ENCODE measurements at regions not wholly inside any gene's neighbourhood (a gene's known extent, or its start where the extent isn't known, plus 50 kb on each side); places are given as distances from the start of the nearest gene placed in this dataset.

GRCh38 chr10:131750171-131750895, 150.5 kb upstream of the PPP2R2D start:
- DNase-seq (ENCODE audit: low read depth in 2 of 2) = no peak

DNA sequence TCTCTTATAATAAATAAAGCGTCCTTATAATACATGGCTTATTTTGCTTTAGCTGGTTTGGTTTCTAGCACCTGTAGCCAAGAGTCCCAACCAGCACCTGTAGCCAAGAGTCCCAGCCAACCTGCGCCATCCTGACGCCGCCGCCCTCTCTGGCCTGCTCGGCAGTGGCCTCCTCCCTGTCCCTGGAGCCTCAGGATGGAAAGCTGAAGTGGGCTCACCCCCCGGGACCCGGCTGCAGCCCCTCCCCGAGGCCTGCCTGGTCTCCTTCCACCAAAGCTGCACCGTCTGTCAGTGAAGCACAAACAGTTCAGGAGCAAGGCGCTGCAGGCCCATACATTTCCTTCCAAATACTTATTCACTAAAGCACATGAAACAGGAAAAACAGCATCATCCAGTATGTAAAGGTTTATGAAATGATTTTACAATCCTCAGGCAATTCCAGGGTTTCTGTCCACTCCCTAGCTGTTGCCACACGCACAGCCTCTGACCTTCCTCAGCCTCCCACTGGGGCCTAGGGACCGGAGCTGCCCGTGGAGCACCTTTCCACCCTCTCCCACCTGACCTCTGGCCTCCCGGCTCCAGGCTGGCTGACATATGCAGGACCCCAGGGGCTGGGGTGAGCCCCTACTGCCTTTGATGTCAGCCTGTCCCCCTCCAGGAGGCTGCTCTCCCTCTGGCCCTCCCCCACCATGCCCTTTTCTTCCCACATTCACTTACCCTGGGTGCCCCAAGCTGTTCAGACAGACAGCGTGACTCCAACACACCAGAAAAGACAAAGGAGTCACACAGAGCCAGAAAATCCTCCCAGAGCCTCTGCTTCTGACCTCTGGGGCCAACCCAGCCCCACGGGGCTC, 149.6 kb upstream of the PPP2R2D start:
- DNase-seq (ENCODE audit: low read depth in 2 of 2) = no peak

DNA sequence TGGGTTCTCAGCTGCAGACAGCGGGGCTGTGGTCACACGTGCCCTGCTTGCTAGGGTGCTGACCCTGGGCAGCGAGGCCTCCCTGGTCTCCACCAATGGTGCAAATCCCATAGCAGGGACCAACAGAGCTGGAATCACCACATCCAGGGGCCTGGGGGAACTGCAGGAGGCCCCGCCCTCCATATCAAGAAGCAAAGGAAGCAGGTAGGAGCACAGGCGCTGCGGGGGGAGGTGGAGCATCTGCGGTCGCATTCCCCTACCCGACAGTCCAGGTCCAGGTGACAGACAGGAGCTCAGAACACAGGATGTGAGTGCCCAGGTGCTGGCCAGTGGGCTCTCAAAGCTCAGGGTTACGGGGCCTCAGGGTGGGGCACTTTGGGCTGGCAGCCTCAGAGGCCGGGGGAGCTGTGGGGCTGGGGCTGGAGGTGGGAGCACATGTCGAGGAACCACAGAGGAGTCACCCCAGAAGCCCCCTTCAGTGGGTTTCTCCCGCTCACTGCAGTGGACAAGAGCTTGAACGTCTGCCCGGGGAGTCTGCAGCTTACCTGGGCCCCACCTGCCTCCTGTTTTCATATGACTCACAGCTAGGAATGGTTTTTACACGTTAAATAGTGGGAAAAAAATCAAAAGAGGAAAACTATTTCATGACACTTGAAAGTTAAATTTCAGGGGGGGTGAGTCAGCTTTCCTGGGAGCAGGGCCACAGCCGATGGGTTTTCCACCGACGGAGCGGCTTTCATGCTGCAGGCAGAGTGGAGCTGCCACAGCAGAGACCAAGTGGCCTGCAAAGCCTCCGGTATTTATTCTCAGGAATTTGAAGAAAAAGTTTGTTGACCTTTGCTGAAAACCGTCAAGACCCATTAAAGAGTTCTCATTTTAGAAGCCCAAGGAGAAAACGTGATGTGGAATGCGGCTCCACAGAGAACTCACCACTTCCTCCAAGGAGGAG, 148.7 kb upstream of the PPP2R2D start:
- DNase-seq (ENCODE audit: low read depth in 2 of 2) = no peak

GRCh38 chr10:131753336-131753735, 147.5 kb upstream of the PPP2R2D start:
- no peak for DNase-seq (ENCODE audit: low read depth in 2 of 2)

- no peak for DNase-seq (ENCODE audit: low read depth in 2 of 2)
These were observed 145.6 kb upstream of the PPP2R2D start for GRCh38 chr10:131755200-131755599.

DNA sequence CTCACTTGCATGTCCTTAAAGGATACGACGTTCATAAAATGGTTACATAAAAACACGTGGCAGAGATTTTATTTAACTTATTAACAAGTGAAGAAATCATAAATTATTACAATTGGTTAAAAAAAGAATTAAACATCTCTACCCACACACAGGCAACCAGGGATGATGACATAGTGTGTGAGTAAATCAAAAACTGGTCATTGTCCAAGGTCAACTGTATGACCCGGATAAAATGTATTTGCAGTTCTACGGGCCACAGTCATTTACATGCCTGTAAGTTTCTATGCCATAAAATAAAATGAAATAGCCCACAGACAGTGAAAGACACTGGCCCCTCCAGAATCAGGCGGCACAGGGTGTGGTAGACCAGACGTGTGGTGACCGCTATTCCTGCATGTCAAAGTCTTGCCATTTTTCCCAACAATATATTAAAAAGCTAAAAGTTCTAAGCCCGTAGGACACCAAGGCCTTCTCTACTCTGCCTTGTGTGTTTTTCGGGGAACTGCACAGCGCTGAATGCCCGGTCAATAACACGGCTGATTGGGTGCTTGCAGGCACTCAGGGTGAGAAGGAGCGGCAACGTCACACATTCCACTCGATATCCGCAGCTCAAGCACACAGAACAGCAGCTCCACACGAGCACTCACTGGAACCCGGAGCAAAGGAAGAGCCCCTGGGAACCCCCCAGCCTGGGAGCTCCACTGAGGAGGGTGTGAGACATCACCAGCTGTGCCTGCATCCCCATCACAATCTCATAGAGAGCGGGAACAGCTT, 143.3 kb upstream of the PPP2R2D start:
- no peak for DNase-seq (ENCODE audit: low read depth in 2 of 2)

GRCh38 chr10:131758062-131758938, 142.5 kb upstream of the PPP2R2D start:
- no peak for DNase-seq (ENCODE audit: low read depth in 2 of 2)

- no peak for DNase-seq (ENCODE audit: low read depth in 2 of 2)
These were observed 141.9 kb upstream of the PPP2R2D start for GRCh38 chr10:131758939-131759301.

DNA sequence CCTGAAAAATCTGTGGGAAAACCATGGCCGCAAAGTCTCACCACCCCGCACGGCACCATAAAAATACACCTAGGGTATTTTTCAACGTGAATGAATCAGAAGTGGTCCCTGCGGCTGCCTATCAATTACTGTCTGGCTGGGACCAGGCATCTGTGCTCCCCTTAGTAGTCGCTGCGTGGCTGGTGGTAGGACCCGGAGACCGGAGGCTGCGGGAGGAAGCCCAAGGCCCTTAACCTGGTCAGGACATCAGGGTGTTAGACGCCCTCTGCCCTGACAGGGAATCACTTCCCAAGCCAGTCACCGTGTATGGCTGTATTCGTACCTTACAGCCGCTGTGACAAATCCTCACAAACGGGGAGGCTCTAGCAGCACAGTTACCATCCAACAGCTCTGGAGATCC, 141.5 kb upstream of the PPP2R2D start:
- DNase-seq (ENCODE audit: low read depth in 2 of 2) = no peak

- no peak for DNase-seq (ENCODE audit: low read depth in 2 of 2)
These were observed 140.2 kb upstream of the PPP2R2D start for GRCh38 chr10:131760416-131761166.

GRCh38 chr10:131762789-131763696, 137.8 kb upstream of the PPP2R2D start:
- DNase-seq (ENCODE audit: low read depth in 2 of 2) = no peak

- no peak for DNase-seq (ENCODE audit: low read depth in 2 of 2)
These were observed 135.9 kb upstream of the PPP2R2D start for GRCh38 chr10:131764929-131765328.

DNA sequence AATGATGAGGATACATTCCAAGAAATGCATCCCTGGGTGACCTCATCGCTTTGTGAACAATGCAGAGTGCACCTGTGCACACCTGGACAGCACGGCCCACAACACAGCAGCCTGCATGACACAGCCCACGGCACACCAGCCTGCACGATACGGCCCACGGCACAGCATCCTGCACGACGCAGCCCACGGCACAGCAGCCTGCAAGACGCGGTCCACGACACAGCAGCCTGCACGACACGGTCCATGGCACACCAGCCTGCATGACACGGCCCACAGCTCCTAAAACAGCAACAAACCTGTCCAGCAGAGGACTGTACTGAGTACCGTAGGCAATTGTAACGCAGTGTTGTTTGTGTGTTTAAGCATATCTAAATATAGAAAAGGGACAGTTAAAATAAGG, 134.7 kb upstream of the PPP2R2D start:
- DNase-seq (ENCODE audit: low read depth in 2 of 2) = no peak

- no peak for DNase-seq (ENCODE audit: low read depth in 2 of 2)
These were observed 133.1 kb upstream of the PPP2R2D start for GRCh38 chr10:131767716-131768115.

- no peak for DNase-seq (ENCODE audit: low read depth in 2 of 2)
These were observed 131.0 kb upstream of the PPP2R2D start for GRCh38 chr10:131769571-131770410.

DNA sequence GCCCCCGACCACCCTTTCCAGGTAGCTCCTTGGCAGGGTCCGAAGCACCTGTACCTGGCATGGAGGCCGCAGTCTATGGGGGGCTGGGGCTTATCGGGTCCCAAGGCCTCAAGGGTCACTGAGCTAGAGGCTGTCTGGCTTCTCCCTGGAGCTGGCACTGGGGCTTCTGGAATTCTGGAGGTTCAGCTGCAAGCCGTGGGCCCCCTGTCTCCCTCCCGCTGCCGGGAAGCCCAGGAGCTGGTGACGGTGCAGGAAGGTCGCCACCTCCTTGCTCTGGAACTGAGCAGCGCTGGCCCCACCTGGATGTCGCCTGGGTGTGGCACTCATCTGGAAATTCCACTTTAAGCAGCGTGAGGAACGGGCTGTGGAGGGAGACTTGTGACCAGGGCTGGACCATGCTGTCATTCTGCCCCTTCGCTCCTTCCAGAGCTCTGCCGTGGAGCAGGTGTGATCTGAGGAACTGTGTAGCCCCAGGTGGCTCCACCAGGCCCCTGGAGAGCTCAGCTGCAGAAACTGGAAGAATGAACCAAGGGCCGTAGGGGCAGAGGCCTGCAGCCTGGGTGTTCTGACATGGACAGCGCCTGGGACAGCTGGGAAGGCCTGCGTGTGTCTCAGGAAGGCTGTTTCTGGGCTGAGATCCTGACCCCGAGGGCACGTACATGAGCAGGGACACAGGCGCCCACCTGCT, 129.7 kb upstream of the PPP2R2D start:
- no peak for DNase-seq (ENCODE audit: low read depth in 2 of 2)
